GM21825 (cell line): ENCODE measurements at regions not wholly inside any gene's neighbourhood (a gene's known extent, or its start where the extent isn't known, plus 50 kb on each side); places are given as distances from the start of the nearest gene placed in this dataset.
A peak's percentile ranks its signal among the peaks of the same experiment; 100 is the strongest.

ENCODE experiments used
- ATAC-seq: cut with Tn5 transposase; IDR thresholded peaks from one replicate; pipeline ENCODE4 v1.9.1; 2021; ENCODE audit warnings: mild to moderate bottlenecking, moderate library complexity; ENCODE audit not compliant: unreplicated experiment

DNA sequence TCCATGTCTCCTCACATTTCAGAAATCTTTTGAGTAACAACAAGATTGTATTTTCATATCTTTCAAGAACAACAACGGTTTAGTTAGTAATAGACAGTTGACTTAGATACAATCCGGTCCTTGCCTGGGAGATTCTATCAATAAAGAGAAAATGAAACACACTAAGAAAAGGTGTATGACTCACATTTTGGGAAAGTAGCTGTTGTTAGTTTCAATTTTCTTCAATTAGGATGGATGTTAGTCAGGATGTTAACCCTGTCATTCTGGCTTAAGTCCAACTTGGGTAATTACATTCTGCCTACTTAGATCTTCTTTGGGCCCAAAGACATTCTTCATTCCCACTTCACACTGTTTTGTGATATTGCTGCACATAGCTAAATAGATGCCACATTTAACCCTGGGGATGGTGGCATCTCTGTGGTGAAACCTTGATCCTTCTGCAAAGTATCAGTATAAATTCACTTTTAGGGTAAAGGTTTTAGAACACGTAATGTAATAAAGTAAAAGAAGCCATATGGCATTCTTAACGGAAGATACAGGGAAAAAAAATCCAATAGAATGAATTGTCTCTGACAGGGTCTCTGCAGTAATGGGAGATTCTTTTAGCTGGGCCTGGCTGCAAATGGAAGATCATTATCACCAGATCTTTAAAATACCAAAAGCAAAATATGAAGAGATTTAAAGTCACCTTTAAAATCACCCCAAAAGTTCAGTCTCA is 365.5 kb downstream of the FIGN start:
- ATAC-seq, result no peak

- no peak for ATAC-seq
Observed at GRCh38 chr2:163369111-163369510, 366.7 kb downstream of the FIGN start.

GRCh38 chr2:163368655-163369054 is 367.2 kb downstream of the FIGN start:
- no peak for ATAC-seq

GRCh38 chr2:163367825-163368582 is 367.8 kb downstream of the FIGN start:
- no peak for ATAC-seq

- ATAC-seq, result no peak
Observed at GRCh38 chr2:163364736-163365135, 371.1 kb downstream of the FIGN start.

- ATAC-seq, result no peak
Observed at GRCh38 chr2:163353551-163353950, 382.3 kb downstream of the FIGN start.

DNA sequence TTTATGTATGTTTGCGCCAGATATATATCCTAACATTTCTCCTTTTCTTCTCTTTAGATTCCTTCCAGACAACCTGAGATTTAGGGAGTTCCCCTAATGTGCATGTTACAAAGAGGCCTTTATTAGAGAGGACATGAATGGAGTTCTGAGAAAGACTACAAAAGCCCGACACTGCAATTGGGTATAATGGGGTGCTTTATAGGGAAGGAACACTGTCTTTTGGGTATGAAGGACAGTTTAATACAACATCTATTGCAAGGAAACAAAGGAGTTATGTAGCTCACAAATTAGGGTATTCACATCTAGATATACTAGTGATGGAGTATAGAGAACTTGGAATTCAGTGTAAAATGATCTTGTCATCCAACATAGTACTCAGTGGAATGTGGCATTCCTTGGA is 383.8 kb downstream of the FIGN start:
- ATAC-seq, result no peak

GRCh38 chr2:163351143-163351542 is 384.7 kb downstream of the FIGN start:
- ATAC-seq, result no peak

DNA sequence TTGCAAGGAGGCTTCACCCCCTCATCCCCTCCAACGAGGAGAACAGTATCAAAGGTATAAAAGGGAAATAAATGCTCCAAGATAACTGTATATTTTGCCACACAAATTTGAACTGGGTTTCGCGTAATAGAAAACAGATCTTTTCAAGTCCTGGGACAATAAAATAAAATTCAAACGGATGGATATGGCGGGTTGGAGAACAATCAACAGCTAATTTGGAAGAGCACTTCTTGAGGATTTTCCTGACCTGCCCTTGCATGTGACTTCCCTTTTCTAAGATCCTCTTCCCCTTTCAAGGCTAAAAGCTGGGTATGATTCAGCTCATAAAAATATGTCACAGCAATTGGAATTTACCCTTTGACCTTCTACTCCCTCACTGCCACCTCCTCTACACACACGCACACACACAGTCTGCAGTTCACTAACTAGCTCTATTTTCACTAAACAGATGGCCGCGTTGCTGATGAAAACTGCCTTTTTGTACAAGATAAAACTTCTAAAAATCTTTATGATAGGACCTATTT is 386.9 kb downstream of the FIGN start:
- no peak for ATAC-seq

GRCh38 chr2:163347982-163348856 is 387.6 kb downstream of the FIGN start:
- ATAC-seq, result no peak

DNA sequence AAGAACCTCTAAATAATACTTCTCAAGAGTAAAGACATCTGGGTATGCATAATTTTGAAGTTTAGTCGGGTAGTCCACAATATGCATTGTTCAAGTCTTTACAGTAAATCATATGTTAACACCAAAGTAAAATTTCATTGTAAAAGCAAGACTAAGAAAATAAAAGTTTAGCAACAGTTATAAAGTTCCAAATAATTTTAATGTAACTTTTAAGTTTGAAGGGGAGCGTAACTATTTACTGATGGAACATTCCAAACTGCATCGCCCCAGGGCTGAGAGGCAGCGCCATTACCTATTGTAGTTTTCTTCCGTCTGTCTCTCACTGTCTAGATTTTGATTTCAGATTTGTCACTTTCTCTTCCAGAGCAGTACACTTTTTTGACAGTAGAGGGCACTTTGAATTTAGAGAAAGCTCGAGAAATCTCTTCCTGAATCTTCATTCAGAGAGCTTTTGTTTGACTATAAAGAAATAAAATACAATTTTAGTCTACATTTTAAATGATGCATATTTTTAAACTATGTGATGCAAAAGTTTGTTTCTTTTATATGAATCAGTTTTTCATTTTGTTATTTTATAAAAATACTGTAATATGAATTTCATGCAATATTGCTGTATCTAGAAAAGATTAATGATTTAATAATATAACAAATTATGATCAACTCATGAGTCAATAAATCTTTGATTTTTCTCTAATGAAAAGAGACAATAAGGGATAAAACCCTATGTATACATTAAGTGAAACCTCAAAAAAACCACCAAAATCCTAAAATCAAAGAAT is 389.8 kb downstream of the FIGN start:
- peak; percentile 73 for ATAC-seq

DNA sequence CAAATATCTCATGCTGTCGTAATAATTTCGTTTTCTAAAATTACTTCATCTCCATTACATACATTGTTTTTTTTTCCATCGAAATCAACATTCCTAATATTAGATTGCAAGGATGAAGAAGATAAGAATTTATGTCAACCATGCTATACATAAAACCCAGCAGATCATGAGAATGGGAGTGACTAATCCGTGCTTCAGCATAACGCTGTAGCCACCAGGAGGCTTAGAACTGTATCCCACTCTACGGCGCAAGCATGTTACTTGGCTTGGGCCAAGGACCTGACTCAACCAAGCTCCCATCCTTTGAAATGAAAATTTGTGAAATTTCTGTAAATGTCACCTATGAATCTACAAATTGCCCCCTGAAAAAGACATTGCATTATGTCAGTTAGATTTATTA is 392.5 kb downstream of the FIGN start:
- no peak for ATAC-seq

DNA sequence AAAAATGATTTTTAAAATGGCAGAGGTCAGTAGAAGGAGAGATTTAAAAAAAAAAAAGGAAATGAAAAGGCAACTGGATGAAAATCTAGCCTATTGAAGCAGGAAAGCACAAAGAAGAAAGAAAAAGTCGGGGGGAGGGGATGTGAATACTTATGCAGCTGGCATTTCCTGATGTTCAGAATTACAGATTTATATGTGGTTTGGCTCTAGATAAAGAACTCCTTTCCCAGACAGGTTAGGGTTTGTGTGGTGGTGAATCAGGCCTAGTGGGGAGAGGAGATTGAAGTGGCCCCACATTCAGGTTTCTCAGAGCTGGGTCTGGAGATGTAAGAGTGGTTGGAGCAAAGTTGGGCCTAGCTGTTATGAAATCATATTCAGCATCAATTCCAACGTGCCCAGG is 394.4 kb downstream of the FIGN start:
- ATAC-seq, result no peak

DNA sequence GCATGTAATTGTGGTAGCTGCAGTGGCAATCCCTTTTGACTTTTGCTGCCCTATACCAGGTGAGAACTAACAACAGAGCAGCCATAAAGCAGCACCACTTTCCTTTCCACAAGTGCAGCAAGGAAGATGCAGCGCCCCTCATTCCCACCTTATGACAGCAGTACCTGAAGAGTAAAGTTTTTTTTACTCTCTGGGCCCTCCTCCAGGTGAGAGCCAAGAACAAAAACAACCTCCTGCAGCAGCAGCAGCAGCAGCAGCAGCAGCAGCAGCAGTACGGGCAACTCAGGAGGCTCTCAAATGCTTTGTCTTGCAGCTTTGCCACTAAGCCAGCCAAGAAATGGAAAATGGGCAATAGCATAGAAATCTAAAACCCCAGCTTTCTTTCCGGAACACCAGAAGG is 397.5 kb downstream of the FIGN start:
- no peak for ATAC-seq

DNA sequence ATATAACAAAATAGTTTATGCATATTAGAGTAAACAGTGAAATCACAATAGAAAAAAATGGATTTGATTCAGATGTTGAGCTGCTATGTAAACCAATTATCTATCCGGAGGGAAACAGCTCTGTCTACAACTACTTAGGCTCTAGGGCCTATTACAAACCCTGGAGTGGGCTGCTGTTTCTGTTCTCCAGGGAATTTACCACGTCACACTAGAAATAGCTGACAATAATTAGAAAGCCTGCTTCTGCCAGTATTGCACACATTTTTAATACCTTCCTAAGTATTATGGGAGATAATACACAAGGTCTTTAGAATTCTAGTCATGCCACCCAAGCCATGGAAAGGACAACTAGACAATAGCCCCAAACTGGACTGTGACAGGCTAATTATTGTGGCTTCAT is 411.1 kb downstream of the FIGN start:
- no peak for ATAC-seq

DNA sequence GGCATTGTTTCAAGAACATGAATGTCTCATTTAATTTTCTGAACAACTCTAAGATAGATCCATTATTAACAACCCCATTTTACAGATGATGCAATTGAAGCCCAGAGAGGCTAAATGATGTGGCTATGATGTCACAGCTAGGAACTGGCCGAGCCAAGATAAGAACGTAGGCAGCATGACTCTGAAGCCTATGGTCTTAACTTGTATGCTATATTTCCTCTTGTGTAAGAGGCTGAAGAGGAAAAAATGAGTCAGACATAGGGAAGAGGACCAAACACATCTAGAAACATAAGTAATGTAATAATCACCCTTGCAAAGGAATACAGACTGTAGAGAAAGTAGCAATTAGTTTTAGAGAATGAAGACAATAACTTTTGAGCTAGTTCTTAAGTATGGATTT is 416.8 kb downstream of the FIGN start:
- ATAC-seq, result no peak

DNA sequence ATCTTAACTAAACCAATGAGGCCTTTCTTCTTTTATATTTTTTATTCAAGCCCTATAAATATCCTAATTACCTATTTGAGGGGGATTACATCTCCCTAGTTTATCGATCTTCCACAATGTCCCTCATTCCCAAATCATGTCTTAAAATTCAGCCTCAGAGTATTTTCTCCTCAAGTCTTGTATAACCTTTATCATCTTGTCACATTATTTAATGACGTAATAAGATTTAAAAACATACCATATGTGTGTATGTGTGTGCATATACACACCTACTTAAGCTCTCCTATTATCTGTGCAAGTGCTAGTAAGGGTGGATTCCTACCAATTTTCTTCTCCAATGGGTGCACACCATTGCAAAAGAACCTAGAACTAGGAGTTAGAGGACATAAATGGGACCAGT is 421.1 kb downstream of the FIGN start:
- no peak for ATAC-seq

DNA sequence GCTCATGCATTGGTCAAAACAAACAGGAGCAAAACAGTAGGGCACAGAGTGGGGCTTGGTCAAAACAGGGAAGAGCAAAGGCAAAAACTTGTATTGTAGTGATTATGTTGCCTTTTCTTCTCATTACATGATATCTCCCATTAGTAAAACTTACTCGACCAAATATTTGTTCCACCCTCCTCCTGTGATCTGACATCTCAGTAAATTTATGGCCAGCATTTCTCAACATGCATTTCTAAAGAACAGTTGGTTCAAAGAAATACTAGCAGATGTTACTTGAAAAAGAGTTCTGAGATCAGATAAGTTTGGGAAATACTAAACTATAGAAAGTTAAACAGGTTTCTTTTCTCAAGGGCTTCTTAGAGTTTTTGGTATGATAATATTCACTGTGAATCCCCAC is 423.1 kb downstream of the FIGN start:
- ATAC-seq, result no peak

- no peak for ATAC-seq
Observed at GRCh38 chr2:163306647-163307046, 429.2 kb downstream of the FIGN start.

DNA sequence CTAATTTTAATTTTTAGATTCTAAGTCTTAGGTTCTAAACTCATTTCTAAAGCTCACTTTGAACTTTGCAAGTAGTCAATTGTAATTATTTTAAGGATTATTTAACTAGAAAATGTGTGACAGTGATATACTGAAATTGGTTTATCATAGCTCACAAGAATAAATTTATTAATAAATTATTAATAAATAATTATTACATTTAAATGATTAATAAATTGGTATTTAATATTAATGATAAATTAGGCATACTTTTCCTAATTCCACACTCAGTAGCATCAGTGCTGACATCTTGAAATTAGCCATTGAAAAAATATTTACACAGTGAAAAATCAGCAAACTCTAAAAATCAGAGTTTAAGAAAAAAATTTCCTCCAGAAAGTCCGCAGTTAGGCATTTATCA is 433.7 kb downstream of the FIGN start:
- ATAC-seq, result no peak

- no peak for ATAC-seq
Observed at GRCh38 chr2:163291790-163292189, 444.0 kb downstream of the FIGN start.
